Endodermal cell (in vitro differentiated cells): ENCODE measurements at regions not wholly inside any gene's neighbourhood (a gene's known extent, or its start where the extent isn't known, plus 50 kb on each side); places are given as distances from the start of the nearest gene placed in this dataset.
A peak's percentile ranks its signal among the peaks of the same experiment; 100 is the strongest.

Experiments
- DNase-seq: peaks from one replicate; pipeline ENCODE4 v3.0.0-alpha.2; 2017
- H3K27ac ChIP-seq: 2 replicates; pipeline ENCODE4 v1.5.1; 2013; ENCODE audit warnings: mild to moderate bottlenecking, low read depth, low read length, moderate library complexity
- H3K27me3 ChIP-seq: 2 replicates; pipeline ENCODE4 v1.6.1; 2013; ENCODE audit warnings: mild to moderate bottlenecking, low read length, moderate library complexity; ENCODE audit not compliant: insufficient read depth, control insufficient read depth, poor library complexity, severe bottlenecking
- H3K36me3 ChIP-seq: 2 replicates; pipeline ENCODE4 v1.7.0; 2013; ENCODE audit warnings: mild to moderate bottlenecking, low read length, moderate library complexity; ENCODE audit not compliant: control insufficient read depth, insufficient read depth
- H3K4me1 ChIP-seq: one replicate; pipeline ENCODE4 v1.7.0; 2013; ENCODE audit warnings: low read length; ENCODE audit not compliant: control insufficient read depth, insufficient read depth
- H3K4me3 ChIP-seq: 2 replicates; pipeline ENCODE4 v1.5.1; 2013; ENCODE audit warnings: mild to moderate bottlenecking, low read length, moderate library complexity
- H3K9ac ChIP-seq: 2 replicates; pipeline ENCODE4 v1.6.1; 2013; ENCODE audit warnings: mild to moderate bottlenecking, low read length, moderate library complexity; ENCODE audit not compliant: poor library complexity, severe bottlenecking; ENCODE audit errors: extremely low read depth
- H3K9me3 ChIP-seq: 2 replicates; pipeline ENCODE4 v1.6.1; 2013; ENCODE audit warnings: mild to moderate bottlenecking, low read length, moderate library complexity; ENCODE audit not compliant: control insufficient read depth
- H3K27ac Mint-ChIP-seq: 2 replicates; pipeline ENCODE4 v1.8.0; 2020; ENCODE audit warnings: mixed read lengths
- H3K27me3 Mint-ChIP-seq: 2 replicates; pipeline ENCODE4 v1.8.0; 2021; ENCODE audit warnings: mild to moderate bottlenecking, mixed read lengths; ENCODE audit not compliant: insufficient read depth
- H3K36me3 Mint-ChIP-seq: 2 replicates; pipeline ENCODE4 v1.8.0; 2020; ENCODE audit warnings: low read depth, mixed read lengths
- H3K4me1 Mint-ChIP-seq: 2 replicates; pipeline ENCODE4 v1.8.0; 2020; ENCODE audit warnings: mixed read lengths
- H3K4me3 Mint-ChIP-seq: 2 replicates; pipeline ENCODE4 v1.8.0; 2020; ENCODE audit warnings: mild to moderate bottlenecking, moderate library complexity, mixed read lengths
- H3K9me3 Mint-ChIP-seq: 2 replicates; pipeline ENCODE4 v1.8.0; 2020; ENCODE audit warnings: mild to moderate bottlenecking, mixed read lengths
- WGBS, 2 experiments: methylation state at CpG; one replicate each; pipeline versions ENCODE4 v1.1.5 to v1.1.7; 2013; ENCODE audit warnings: missing lambda C conversion rate in 2 of 2, mixed read lengths in 1 of 2; ENCODE audit not compliant: insufficient coverage in 1 of 2, insufficient read length in 1 of 2; 5-methylcytosine and 5-hydroxymethylcytosine counted together
- TF ChIP-seq, protein P1 (sequence below): fragments of 200-600 bp; sonication (generic); conservative IDR thresholded peaks from 2 replicates; pipeline ENCODE4 v1.5.0; 2021; ENCODE audit warnings: antibody characterized with exemption, mild to moderate bottlenecking

DNA sequence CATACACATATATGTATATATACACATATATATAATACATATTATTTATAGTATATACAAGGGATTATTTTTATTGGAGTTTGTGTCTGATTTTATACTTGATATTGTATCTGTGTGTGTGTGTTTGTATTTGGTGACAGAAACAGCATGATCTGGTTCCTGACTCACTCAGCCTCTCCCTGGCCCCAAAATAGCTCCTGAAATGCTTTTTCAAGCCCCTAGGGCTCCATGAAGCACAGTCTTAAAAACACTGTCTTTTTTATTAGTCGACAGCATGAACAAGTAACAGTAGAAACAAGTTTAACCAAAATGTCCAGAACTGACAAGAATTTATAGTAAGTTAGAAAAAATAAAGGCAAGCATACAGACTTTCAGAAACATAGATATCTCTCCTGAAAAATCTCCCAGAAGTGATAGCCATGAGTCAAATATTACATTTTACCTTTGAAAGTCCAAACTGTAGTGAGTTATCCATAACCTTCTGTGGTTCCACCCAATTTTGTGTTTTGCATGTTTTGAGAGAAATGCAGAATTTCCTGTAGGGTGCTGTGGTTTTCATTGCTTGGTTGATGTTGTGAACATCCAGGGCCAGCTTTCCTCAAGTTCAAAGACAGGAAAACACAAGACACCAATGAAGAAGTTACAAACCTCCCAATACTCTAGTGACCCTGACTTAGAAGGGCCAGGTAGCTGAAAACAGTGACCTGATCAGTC, 98.5 kb upstream of the CCDC80 start:
- peaks cover 2% of the 10 kb centered on the region for H3K4me1 Mint-ChIP-seq
- DNase-seq: no peak
- Histone ChIP-seq H3K27me3 (no peaks in the 10 kb centered on the region), H3K9me3 (no peaks in the 10 kb centered on the region), H3K4me1 (no peaks in the 10 kb centered on the region), H3K27ac (no peak overlapping the region), H3K36me3 (no peaks in the 10 kb centered on the region), H3K9ac (no peak overlapping the region), H3K4me3 (no peak overlapping the region)
- 88 to 100% methylated on average over 1 of the region's 1 CpG for WGBS, 2 experiments
- no peak overlapping the region for H3K27ac Mint-ChIP-seq
- TF ChIP-seq, protein P1, sequence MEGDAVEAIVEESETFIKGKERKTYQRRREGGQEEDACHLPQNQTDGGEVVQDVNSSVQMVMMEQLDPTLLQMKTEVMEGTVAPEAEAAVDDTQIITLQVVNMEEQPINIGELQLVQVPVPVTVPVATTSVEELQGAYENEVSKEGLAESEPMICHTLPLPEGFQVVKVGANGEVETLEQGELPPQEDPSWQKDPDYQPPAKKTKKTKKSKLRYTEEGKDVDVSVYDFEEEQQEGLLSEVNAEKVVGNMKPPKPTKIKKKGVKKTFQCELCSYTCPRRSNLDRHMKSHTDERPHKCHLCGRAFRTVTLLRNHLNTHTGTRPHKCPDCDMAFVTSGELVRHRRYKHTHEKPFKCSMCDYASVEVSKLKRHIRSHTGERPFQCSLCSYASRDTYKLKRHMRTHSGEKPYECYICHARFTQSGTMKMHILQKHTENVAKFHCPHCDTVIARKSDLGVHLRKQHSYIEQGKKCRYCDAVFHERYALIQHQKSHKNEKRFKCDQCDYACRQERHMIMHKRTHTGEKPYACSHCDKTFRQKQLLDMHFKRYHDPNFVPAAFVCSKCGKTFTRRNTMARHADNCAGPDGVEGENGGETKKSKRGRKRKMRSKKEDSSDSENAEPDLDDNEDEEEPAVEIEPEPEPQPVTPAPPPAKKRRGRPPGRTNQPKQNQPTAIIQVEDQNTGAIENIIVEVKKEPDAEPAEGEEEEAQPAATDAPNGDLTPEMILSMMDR: peak; percentile 36
- H3K4me3 Mint-ChIP-seq: no peak overlapping the region
- H3K27me3 Mint-ChIP-seq: no peaks in the 10 kb centered on the region
- H3K36me3 Mint-ChIP-seq: no peaks in the 10 kb centered on the region
- no peaks in the 10 kb centered on the region for H3K9me3 Mint-ChIP-seq

DNA sequence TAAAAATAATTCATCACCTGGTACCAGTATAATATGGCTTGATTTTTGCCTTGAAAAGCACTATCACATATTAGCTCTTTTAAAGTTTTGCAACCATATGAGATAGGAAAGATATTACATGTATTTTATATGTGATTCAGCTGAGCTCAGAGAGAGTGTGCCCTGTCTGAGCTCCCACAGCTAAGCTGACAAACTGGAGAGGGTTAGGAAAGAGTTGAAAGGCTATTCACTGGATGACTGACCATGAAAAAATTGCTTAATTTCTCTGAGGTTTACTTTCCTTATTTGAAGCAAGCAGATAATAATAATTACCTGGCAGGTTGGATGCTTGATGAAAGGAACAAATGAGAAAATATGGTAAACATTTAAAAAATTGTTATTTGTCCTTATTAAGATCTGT, 97.4 kb upstream of the CCDC80 start:
- Mint-ChIP-seq H3K4me3 (no peak overlapping the region), H3K27ac (no peak overlapping the region)
- TF ChIP-seq, protein P1: no peak

GRCh38 chr3:112736805-112737566, 96.0 kb upstream of the CCDC80 start:
- WGBS, 2 experiments: 93 to 95% methylated on average over 8 to 10 of the region's 10 CpGs
- TF ChIP-seq, protein P1: no peak
- Mint-ChIP-seq H3K4me1 (peaks cover 2% of the 10 kb centered on the region), H3K36me3 (no peaks in the 10 kb centered on the region), H3K27ac (no peak overlapping the region), H3K4me3 (no peak overlapping the region), H3K9me3 (no peaks in the 10 kb centered on the region), H3K27me3 (no peaks in the 10 kb centered on the region)
- Histone ChIP-seq H3K4me3 (no peak overlapping the region), H3K36me3 (no peaks in the 10 kb centered on the region), H3K27ac (no peak overlapping the region), H3K27me3 (no peaks in the 10 kb centered on the region), H3K9me3 (no peaks in the 10 kb centered on the region), H3K9ac (no peak overlapping the region), H3K4me1 (no peaks in the 10 kb centered on the region)
- no peak for DNase-seq

More for the DNA sequence above, 97.4 kb upstream of the CCDC80 start:
- Mint-ChIP-seq H3K36me3 (no peaks in the 10 kb centered on the region), H3K27me3 (no peaks in the 10 kb centered on the region), H3K4me1 (peaks cover 2% of the 10 kb centered on the region), H3K9me3 (no peaks in the 10 kb centered on the region)
- no peaks in the 10 kb centered on the region for H3K4me1 ChIP-seq
- no peaks in the 10 kb centered on the region for H3K36me3 ChIP-seq
- H3K27me3 ChIP-seq: no peaks in the 10 kb centered on the region
- no peak overlapping the region for H3K27ac ChIP-seq
- H3K9me3 ChIP-seq: no peaks in the 10 kb centered on the region
- H3K4me3 ChIP-seq: no peak overlapping the region
- no peak overlapping the region for H3K9ac ChIP-seq
- no peak for DNase-seq
